D721Med (cell line): ENCODE measurements at regions not wholly inside any gene's neighbourhood (a gene's known extent, or its start where the extent isn't known, plus 50 kb on each side); places are given as distances from the start of the nearest gene placed in this dataset.

ENCODE experiments used
- DNase-seq: peaks from one replicate; pipeline ENCODE4 v3.0.0; 2011; ENCODE audit warnings: low spot score; ENCODE audit not compliant: insufficient read length
- FAIRE-seq: peaks from 2 replicates; lab custom pipeline; 2011; peaks lifted over from hg19 to GRCh38; lab: Jason Lieb, UNC
- CTCF ChIP-seq: IDR thresholded peaks from 2 replicates; pipeline ENCODE4 v1.5.1; 2012; ENCODE audit warnings: mild to moderate bottlenecking, control low read depth; ENCODE audit not compliant: insufficient read depth; ENCODE audit errors: missing control alignments

- no peak for FAIRE-seq
- DNase-seq, result no peak
- TF ChIP-seq CTCF, result no peak
Measured at GRCh38 chr4:34187056-34187455, 2057.3 kb downstream of the ARAP2 start.

DNA sequence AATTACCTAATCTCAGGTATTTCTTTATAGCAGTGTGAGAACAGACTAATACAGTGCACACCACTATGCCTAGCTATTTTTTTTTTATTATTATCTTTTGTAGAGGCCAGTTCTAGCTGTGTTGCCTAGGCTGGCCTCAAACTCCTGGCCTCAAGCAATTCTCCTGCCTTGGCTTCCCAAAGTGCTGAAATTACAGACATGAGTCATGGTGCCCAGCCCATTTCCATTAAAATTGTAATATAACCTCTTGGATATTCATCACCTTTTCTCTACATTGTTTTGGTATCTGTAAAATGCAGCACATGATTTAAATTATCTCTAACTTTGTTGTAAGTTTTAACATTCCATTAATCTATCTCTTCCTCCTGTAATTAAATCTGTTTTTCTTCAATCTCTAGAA is 2052.9 kb downstream of the ARAP2 start:
- FAIRE-seq (no peak), DNase-seq (no peak)
- no peak for TF ChIP-seq CTCF

DNA sequence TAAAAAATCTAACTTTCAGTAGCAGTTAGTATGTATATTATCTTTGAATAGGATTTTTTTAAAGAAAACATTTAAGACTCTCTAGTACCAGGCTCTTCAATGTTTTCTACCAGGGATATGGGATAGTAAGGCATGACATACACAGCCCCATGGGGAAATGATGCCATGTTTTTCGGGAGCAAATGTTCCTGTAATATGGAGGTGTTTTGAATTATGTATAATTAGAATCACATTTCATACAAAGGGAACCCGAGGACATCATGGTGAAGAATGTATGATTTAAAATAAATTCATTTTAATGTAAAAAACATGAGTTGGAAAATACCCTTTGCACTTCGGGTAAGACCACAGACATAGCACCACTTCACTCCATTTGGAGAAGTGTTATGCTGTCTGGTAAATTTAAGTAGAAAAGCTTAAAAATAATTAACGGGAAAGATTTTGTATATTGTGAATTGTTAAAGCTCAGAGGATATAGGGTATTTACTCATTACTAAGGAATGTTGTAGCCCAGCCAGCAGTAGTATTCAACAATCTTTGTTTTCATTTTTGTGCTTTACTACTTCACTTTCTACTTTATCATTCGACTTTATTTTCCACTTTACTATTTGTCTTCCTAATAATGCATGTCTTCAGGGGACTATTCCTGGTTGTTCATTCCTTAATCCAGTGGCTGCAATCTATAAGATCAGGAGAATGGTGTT is 2050.7 kb downstream of the ARAP2 start:
- no peak for FAIRE-seq
- DNase-seq, result no peak
- no peak for TF ChIP-seq CTCF

DNA sequence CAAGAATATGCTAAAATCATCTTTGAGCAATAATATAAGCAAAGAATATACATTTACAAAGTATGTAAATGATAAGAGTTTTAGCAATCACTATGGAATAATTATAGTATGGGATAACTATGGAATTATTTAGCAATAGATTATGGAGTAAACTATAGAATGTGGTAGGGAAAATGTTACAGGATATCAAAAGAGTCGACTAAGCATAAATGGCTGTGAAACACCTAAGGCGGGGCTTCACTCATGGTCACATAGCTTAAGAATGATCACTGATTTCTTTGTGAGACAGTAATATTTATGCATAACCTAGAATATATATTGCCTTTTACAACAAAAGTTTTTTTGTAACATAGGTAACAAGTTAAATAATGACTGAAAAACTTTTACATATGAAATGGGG is 2049.7 kb downstream of the ARAP2 start:
- DNase-seq, result no peak
- FAIRE-seq, result no peak
- no peak for TF ChIP-seq CTCF

GRCh38 chr4:34196375-34196774 is 2047.9 kb downstream of the ARAP2 start:
- FAIRE-seq (no peak), DNase-seq (no peak)
- TF ChIP-seq CTCF, result no peak

DNA sequence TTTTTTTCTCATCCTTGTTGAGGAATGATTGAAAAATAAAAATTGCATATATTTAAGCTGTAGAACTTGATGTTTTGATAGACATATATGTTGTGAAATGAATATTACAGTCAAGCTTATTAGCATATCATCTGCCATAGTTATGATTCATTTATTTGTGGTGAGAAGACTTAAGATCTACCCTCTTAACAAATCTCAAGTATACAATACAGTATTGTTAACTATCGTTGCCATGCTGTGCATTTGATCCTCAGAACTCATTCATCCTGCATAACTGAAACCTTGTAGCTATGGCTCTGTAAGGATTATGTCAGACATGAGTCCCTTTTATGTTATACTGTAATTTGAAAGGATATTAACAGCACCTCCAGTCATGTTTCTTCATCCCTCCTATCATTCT is 2045.3 kb downstream of the ARAP2 start:
- FAIRE-seq (no peak), DNase-seq (no peak)
- no peak for TF ChIP-seq CTCF

GRCh38 chr4:34200535-34200934 is 2043.8 kb downstream of the ARAP2 start:
- DNase-seq (no peak), FAIRE-seq (no peak)
- TF ChIP-seq CTCF, result no peak
